CD4-positive, alpha-beta T cell treated with Interferon alpha-2 for 1 hour (primary cell): ENCODE measurements at regions not wholly inside any gene's neighbourhood (a gene's known extent, or its start where the extent isn't known, plus 50 kb on each side); places are given as distances from the start of the nearest gene placed in this dataset.
"Not testable (repeated sequence)": the region's sequence is repeated elsewhere in the genome, so short reads cannot be mapped to it uniquely, and the experiment has no call there.

Source experiments
- DNase-seq, 2 donors: peaks; one replicate each; pipeline ENCODE4 v3.0.0-alpha.2; 2020 to 2022

DNA sequence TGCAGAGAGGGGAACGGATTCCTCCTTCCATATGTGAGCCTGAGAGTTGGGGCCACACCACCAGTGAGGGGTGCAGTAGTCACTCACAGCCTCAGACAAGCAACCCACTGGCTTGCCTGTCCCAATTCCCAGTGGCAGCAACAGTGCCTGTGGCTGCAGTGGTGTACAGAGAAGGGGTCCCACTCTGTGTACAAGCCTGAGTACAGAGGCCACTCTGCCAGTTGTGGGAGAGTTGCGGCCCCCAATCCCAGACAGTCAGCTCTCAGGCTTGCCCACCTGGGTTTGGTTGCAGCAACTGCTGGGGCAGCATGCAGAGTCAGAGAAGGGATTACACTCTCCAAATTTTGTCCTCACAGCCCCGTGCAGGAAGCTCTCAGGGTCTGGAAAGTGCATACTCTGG is 133.2 kb upstream of the RFX3 start:
- no peak for DNase-seq

DNA sequence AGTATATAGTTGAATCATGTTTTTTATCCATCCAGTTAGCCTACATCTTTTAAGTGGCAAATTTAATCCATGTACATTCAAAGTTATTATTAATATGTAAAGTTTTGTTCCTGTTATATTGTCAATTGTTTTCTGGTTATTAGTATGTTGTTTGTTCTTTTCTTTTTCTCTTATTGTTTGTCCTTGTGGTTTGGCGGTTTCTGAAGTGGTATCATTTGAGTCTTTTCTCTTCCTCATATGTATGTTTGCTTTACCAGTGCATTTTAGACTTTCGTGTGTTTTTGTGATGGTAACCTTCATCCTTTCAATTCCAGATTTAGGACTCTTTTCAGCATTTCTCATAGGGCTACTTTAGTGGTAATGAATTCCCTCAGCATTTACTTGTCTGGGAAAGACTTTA is 130.4 kb upstream of the RFX3 start:
- no peak for DNase-seq

DNA sequence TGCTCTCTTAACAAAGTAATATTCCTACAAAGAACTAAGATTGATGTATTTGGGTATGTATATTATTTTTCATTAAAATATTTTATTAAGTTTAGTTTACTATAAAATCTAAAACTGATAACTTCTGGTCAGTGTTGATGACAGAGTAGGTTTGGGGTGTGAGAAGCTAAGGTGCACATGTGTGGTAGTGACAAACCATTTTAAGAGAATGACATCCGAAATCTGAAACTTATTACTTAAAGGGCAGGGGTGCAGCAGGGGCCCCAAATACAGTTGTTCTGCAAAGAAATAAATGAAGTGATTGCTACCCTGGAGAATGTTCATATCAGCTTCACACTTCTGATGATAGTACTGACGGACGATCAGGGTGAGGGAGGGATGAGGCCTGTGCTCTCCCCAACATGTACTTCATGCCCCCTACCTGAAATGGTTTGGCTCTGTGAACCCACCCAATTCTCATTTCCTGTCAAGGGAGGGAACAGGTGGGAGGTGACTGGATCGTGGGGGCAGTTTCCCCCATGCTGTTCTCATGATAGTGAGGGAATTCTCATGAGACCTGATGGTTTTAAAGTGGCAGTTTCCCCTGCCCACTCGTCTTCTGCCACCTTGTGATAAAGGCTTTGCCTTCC is 125.3 kb upstream of the RFX3 start:
- no peak for DNase-seq

DNA sequence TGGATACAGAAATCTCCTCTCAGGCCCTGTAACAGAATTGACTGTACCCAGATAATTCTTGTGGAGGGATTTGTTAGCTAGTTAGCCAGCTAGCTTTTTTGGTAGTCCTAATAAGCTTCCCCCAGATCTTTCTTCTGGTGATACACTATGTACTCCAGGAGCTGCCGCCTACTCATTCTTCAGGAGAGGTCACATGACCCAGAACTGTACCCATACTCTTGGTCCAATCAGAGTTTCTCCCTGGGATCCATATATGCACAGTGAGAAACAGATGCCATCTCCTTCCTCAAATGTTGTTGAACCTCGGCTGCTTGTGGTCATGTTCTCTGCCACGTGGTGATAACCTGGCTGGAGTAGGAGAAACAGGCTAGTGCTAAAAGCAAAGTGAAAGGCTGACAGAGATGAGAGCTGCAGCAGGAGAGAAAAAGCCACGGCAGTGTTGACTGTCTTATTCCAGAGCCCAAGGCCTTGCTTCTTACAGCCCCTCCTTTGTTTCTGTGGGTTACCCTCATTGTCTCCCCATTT is 123.0 kb upstream of the RFX3 start:
- no peak for DNase-seq

DNA sequence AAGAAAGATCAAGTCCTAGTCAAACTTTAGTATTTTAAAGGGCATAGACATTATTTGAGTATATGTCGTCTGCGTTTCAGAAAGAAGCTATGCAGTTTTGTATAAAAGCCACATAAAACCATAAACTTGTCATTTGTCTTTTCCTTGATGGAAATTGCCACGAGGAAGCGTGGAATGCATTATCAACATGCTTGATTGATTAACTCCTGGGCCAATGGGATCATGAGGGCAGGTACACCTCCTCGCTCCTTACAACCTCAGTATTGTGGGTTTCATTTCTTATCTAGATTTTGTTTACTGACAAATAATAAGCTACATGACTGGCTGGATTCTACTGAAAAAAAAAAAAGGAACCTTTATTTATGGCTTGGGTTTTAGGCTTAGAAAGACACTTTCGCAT is 122.5 kb upstream of the RFX3 start:
- DNase-seq = no peak

DNA sequence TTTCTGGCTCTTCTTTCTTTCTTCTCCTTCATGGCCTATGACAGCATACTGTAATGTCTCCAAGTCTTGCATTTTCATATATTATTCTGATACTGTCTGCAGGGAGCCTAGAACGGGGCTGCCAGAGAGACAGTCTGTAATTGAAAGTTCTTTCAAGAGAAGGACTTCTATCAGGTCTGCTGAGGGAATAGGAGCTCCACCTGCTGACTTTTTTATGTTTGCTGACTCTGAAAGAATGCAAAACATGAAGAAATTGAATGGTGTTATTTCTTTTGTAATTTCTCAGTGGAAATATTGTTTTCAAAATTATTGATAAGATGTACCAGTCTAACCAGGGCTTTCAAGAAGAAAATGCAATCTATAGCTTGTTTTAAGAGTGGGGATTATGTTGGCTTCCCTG is 121.9 kb upstream of the RFX3 start:
- peak in 1 of 2 donors; percentile 7 for DNase-seq

DNA sequence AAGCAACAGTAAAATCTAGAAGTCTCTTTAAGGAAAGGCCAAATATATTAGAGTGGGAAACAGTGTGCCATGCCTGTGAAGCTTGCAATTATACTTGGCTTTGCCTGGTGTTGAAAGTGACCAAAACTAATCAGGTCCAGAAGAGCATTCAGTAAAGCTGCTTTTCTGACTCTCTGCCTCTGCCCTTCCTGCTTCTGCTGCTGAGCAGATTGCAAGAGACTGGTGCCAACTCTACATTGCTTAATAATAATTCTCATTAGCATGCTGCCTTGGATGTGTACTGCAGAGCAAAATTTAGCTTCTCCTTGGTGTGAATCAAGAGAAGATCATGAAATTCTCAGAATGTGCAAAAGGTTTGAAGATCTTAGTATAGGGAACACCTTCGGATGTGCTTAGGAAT is 120.4 kb upstream of the RFX3 start:
- no peak for DNase-seq

DNA sequence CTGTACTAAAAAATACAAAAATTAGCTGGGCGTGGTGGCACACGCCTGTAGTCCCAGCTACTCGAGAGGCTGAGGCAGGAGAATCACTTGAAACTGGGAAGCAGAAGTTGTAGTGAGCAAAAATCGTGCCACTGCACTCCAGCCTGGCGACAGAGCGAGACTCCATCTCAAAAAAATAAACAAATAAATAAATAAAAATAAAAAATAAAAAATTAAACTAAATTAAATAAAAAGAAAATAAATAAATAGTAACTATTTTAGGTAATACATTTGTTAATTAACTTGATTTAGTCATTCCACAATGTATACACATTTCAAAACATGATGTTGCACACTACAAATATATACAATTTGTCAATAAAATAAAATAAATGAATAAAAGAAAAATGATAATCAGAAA is 116.3 kb upstream of the RFX3 start:
- not testable (repeated sequence) for DNase-seq

DNA sequence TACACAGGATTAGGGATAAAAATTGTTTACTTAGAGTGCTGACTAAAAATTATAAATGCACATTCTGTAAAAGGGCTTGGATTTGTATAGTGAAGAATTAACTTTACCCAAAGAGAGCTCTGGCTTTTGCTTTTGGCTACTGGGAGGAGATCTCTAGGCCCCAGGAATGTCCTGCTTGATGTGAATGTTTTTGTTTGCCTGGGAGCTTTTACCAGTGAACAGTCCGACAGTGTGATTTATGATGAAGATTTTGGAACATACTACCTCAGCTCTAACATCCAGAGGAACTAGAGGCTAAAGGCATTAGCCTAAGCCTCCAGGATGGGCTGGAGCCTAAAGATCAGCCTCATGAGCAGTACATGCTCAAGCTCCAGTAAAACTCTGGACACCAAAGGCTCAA is 103.7 kb upstream of the RFX3 start:
- no peak for DNase-seq

DNA sequence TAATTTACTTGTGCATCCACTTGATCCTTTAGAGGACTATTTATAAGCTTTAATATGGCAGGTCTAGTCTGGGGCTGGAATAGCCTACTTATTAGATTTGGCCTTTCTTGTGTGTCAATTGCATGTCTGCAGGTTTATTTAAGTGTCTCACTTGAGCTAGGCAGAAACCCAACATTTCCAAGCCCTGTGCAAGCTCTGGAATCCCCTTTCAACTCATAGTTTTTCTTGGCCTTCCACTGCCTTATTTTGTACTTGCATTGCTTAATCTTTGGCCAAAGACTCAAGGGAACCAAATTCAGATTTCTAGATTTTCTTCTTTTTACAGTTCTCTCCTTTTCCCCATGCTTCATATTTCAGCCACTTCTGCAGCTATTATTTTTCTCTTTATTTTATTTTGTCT is 102.4 kb upstream of the RFX3 start:
- DNase-seq = no peak

DNA sequence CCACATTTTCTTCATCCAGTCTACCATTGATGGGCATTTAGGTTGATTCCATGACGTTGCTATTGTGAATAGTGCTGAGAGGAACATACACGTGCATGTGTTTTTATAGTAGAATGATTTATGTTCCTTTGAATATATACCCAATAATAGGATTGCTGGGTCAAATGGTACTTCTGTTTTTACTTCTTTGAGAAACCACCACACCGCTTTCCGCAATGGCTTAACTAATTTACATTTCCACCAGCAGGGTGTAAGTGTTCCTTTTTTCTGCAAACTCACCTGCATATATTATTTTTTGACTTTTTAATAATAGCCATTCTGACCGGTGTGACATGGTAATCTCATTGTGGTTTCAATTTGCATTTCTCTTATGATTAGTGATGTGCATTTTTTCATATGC is 82.2 kb upstream of the RFX3 start:
- DNase-seq = no peak

DNA sequence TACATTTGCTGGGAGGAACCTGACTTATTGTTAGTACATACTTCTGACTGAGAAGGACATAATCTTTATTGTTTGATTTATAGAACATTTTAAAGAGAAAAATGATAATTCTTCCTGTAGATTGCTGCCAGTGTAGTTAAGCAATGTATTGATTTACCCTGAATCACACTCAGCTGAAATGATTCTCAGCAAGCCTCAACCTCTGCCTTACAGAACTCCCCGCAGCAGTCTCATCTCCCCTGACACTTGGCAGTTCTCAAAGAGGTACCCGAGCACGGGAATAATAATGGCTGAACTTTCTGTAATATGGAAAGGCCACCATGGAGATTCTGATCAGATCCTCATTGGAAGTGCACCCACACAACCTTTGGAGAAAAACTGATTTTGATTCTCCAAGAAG is 74.9 kb upstream of the RFX3 start:
- DNase-seq = no peak

DNA sequence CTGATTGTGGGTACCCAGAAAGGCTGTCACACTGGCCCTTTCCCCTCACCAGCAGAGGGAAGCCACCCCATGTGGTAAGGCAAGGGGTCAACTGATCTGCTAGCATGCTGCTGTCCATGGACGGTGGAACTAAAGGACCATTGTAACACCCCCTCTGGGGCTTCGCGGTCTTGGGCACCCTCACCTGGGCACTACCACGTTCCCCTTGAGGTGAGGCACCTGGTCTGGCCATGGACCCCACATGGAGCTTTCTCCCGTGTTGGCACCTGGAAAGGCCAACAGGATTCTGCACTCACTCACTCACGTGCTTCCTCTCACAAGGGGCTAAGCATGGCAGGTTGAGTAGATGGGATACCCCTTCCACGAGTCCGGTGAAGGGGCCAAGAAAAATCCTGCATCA is 72.0 kb upstream of the RFX3 start:
- no peak for DNase-seq

DNA sequence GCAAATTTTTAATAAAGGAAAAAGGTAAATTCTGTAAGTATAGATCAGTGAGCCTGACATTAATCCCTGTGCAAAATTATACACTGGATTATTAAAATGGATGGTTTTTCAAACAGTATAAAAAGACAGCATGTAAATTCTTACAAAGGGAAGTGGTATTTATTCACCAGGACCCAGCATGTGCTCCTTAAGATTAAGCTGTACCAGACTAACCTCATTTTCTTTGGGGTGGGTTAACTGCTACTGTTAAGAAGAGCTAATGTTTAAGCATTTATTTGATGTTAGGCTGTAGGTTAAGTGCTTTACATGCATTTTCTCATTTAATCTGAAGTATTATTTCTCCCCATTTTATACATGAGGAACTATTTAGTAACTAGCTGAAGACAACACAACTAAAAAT is 60.3 kb upstream of the RFX3 start:
- no peak for DNase-seq

DNA sequence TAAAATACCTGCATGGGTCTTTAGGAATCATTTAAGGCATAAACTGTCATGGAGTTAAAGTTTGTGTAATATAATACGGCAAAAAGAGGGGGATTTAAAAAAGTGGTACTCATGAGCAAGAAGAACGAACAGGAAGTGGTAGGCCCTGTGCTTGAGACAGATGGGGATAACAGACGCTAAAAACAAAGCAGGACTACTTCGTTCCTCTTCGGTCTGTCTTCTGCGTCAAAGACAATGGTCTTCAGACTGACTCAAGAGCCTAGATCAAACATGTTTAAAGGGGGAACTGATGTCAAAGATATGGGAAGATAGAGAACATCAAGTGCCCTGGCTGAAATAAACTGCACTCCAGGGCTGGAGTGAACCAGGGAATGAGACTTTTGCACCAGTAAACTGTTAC is 59.8 kb upstream of the RFX3 start:
- DNase-seq = no peak

DNA sequence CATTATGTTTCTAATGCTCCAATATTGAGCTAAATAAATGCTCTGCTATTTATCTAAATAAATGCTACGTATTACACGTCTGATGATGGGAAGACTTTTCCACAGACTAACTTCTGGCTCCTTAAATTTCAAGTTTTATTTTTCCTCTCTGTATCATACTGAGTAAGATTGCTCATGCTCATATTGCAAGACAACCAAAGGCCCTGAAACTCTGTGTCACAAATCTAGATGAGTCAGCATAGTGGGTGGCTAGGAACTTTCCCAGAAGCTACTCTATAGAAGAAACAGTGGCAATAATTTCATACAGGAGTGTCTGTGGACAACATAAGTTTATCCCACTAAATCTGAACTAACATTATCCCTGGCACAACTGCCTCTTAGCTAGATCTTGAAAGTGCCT is 53.0 kb upstream of the RFX3 start:
- DNase-seq = no peak

DNA sequence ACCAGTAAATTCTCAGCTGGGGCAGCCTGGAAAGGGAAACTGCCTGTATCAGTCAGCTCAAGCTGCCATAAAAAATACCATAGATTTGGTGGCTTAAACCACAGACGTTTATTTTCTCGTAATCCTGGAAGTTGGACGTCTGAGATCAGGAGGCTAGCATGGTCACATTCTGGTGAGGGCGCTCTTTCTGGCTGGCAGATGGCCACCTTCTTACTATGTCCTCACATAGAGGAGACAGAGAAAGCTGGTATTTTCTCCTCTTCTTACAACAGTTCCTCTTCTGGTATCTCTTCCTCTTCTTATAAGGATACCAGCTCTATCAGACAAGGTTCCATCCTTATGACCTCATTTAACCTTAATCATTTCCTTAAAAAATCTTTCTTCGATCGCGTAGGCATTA is 50.5 kb upstream of the RFX3 start:
- DNase-seq = peak in 1 of 2 donors; percentile 14

DNA sequence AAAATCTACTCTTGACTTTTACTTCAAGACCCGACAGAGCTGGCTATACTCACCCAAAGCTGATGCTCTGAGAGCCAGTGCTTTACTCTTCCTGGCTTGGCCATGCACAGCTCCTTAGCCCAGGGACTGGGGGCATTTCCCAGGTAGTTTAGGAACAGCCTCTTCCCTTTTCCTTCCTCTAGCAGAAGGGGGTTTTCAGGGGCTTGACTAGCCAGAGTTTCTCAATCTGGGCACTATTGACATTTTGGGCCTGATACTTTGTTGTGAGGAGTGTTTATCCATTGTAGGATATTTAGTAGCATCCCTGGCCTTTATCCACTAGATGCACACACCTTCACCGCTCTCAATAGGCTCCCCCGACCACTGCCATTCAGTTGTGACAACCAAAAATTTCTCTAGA is 50.0 kb upstream of the RFX3 start:
- no peak for DNase-seq
